ENCODE measurements at regions not wholly inside any gene's neighbourhood (a gene's known extent, or its start where the extent isn't known, plus 50 kb on each side); places are given as distances from the start of the nearest gene placed in this dataset.

DNA sequence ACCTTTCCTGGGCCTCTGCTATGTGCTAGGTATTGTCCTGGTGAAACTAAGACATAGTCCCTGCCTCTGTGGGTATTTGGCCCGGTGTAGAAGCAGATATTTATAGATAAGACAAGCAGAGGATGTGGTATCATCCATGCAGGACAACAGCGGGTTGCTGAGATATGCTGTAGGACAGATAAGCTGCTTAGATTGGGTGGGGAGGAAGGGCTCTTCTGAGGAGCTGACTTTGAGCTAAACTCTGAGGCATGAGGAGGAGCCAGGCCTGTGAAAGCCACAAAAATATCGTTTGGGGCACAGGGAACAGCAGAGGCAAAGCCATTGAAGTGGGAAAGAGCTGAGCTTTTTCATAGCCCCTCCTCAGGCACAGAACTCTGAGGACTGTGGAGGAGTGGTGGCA, 492.5 kb upstream of the CFAP20DC start:
- TF ChIP-seq CTCF (conservative IDR thresholded peaks at IDR 0.05; ENCODE audit: low read depth in 2 of 2) (no peak), EZH2phosphoT487 (IDR thresholded peaks at IDR 0.05; ENCODE audit: unreplicated experiment) (no peak), POLR2AphosphoS5 (IDR thresholded peaks at IDR 0.05; ENCODE audit: low read depth) (no peak), REST (IDR thresholded peaks at IDR 0.05; ENCODE audit: unreplicated experiment) (no peak), EZH2 (IDR thresholded peaks at IDR 0.05; ENCODE audit: low read depth, unreplicated experiment) (no peak), ZNF331 (CRISPR knock-in tag; IDR thresholded peaks at IDR 0.05; ENCODE audit: low read depth) (no peak), ZNF114 (CRISPR knock-in tag; IDR thresholded peaks at IDR 0.05) (no peak), NANOG (IDR thresholded peaks at IDR 0.05; ENCODE audit: borderline replicate concordance) (no peak), JUNB (IDR thresholded peaks at IDR 0.05; ENCODE audit: unreplicated experiment) (no peak), CREB1 (CRISPR knock-in tag; IDR thresholded peaks at IDR 0.05; ENCODE audit: low read depth) (no peak), STAT1 (IDR thresholded peaks at IDR 0.05; ENCODE audit: unreplicated experiment) (no peak)
- TF ChIP-seq, protein P1, sequence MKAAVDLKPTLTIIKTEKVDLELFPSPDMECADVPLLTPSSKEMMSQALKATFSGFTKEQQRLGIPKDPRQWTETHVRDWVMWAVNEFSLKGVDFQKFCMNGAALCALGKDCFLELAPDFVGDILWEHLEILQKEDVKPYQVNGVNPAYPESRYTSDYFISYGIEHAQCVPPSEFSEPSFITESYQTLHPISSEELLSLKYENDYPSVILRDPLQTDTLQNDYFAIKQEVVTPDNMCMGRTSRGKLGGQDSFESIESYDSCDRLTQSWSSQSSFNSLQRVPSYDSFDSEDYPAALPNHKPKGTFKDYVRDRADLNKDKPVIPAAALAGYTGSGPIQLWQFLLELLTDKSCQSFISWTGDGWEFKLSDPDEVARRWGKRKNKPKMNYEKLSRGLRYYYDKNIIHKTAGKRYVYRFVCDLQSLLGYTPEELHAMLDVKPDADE (IDR thresholded peaks at IDR 0.05) = no peak
- TF ChIP-seq, protein P2, sequence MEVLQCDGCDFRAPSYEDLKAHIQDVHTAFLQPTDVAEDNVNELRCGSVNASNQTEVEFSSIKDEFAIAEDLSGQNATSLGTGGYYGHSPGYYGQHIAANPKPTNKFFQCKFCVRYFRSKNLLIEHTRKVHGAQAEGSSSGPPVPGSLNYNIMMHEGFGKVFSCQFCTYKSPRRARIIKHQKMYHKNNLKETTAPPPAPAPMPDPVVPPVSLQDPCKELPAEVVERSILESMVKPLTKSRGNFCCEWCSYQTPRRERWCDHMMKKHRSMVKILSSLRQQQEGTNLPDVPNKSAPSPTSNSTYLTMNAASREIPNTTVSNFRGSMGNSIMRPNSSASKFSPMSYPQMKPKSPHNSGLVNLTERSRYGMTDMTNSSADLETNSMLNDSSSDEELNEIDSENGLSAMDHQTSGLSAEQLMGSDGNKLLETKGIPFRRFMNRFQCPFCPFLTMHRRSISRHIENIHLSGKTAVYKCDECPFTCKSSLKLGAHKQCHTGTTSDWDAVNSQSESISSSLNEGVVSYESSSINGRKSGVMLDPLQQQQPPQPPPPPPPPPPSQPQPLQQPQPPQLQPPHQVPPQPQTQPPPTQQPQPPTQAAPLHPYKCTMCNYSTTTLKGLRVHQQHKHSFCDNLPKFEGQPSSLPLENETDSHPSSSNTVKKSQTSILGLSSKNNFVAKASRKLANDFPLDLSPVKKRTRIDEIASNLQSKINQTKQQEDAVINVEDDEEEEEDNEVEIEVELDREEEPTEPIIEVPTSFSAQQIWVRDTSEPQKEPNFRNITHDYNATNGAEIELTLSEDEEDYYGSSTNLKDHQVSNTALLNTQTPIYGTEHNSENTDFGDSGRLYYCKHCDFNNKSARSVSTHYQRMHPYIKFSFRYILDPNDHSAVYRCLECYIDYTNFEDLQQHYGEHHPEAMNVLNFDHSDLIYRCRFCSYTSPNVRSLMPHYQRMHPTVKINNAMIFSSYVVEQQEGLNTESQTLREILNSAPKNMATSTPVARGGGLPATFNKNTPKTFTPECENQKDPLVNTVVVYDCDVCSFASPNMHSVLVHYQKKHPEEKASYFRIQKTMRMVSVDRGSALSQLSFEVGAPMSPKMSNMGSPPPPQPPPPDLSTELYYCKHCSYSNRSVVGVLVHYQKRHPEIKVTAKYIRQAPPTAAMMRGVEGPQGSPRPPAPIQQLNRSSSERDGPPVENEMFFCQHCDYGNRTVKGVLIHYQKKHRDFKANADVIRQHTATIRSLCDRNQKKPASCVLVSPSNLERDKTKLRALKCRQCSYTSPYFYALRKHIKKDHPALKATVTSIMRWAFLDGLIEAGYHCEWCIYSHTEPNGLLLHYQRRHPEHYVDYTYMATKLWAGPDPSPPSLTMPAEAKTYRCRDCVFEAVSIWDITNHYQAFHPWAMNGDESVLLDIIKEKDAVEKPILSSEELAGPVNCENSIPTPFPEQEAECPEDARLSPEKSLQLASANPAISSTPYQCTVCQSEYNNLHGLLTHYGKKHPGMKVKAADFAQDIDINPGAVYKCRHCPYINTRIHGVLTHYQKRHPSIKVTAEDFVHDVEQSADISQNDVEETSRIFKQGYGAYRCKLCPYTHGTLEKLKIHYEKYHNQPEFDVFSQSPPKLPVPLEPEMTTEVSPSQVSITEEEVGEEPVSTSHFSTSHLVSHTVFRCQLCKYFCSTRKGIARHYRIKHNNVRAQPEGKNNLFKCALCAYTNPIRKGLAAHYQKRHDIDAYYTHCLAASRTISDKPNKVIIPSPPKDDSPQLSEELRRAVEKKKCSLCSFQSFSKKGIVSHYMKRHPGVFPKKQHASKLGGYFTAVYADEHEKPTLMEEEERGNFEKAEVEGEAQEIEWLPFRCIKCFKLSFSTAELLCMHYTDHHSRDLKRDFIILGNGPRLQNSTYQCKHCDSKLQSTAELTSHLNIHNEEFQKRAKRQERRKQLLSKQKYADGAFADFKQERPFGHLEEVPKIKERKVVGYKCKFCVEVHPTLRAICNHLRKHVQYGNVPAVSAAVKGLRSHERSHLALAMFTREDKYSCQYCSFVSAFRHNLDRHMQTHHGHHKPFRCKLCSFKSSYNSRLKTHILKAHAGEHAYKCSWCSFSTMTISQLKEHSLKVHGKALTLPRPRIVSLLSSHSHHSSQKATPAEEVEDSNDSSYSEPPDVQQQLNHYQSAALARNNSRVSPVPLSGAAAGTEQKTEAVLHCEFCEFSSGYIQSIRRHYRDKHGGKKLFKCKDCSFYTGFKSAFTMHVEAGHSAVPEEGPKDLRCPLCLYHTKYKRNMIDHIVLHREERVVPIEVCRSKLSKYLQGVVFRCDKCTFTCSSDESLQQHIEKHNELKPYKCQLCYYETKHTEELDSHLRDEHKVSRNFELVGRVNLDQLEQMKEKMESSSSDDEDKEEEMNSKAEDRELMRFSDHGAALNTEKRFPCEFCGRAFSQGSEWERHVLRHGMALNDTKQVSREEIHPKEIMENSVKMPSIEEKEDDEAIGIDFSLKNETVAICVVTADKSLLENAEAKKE (CRISPR knock-in tag; IDR thresholded peaks at IDR 0.05) = no peak
